ENCODE measurements at regions not wholly inside any gene's neighbourhood (a gene's known extent, or its start where the extent isn't known, plus 50 kb on each side); places are given as distances from the start of the nearest gene placed in this dataset.

GRCh38 chr2:146370826-146371225, 1474.0 kb upstream of the ACVR2A start:
- no peak overlapping the region for H3K9ac ChIP-seq (ENCODE audit: low read length in 5 of 5)
- no peak overlapping the region for H3K4me3 ChIP-seq (ENCODE audit: low read depth in 1 of 5, low read length in 5 of 5)
- H3K27me3 ChIP-seq (ENCODE audit: control insufficient read depth in 5 of 5, insufficient read depth in 4 of 5, low read length in 5 of 5) = no peaks in the 10 kb centered on the region
- no peak overlapping the region for H3K27ac ChIP-seq (ENCODE audit: low read depth, low read length)
- H3K36me3 ChIP-seq (ENCODE audit: control insufficient read depth in 5 of 5, insufficient read depth in 5 of 5, low read length in 5 of 5) = no peaks in the 10 kb centered on the region
- peaks cover 0 to 5% (median 3%) of the 10 kb centered on the region in 5 donors for H3K9me3 ChIP-seq (ENCODE audit: control insufficient read depth in 5 of 5, low read length in 5 of 5)
- no peaks in the 10 kb centered on the region for H3K4me1 ChIP-seq (ENCODE audit: control insufficient read depth in 5 of 5, insufficient read depth in 5 of 5, low read length in 5 of 5)

- Histone ChIP-seq H3K27ac (ENCODE audit: low read depth, low read length) (no peak overlapping the region), H3K9ac (ENCODE audit: low read length in 5 of 5) (no peak overlapping the region), H3K4me3 (ENCODE audit: low read depth in 1 of 5, low read length in 5 of 5) (no peak overlapping the region), H3K36me3 (ENCODE audit: control insufficient read depth in 5 of 5, insufficient read depth in 5 of 5, low read length in 5 of 5) (no peaks in the 10 kb centered on the region), H3K4me1 (ENCODE audit: control insufficient read depth in 5 of 5, insufficient read depth in 5 of 5, low read length in 5 of 5) (no peaks in the 10 kb centered on the region), H3K27me3 (ENCODE audit: control insufficient read depth in 5 of 5, insufficient read depth in 4 of 5, low read length in 5 of 5) (no peaks in the 10 kb centered on the region), H3K9me3 (ENCODE audit: control insufficient read depth in 5 of 5, low read length in 5 of 5) (peaks cover 0 to under 1% (median 0%) of the 10 kb centered on the region in 5 donors)
Observed at GRCh38 chr2:146366276-146366675, 1478.6 kb upstream of the ACVR2A start.

- Histone ChIP-seq H3K4me1 (ENCODE audit: control insufficient read depth in 5 of 5, insufficient read depth in 5 of 5, low read length in 5 of 5) (no peaks in the 10 kb centered on the region), H3K36me3 (ENCODE audit: control insufficient read depth in 5 of 5, insufficient read depth in 5 of 5, low read length in 5 of 5) (no peaks in the 10 kb centered on the region), H3K27ac (ENCODE audit: low read depth, low read length) (no peak overlapping the region), H3K9me3 (ENCODE audit: control insufficient read depth in 5 of 5, low read length in 5 of 5) (no peaks in the 10 kb centered on the region), H3K27me3 (ENCODE audit: control insufficient read depth in 5 of 5, insufficient read depth in 4 of 5, low read length in 5 of 5) (no peaks in the 10 kb centered on the region), H3K9ac (ENCODE audit: low read length in 5 of 5) (no peak overlapping the region), H3K4me3 (ENCODE audit: low read depth in 1 of 5, low read length in 5 of 5) (no peak overlapping the region)
Observed at GRCh38 chr2:146365041-146365440, 1479.8 kb upstream of the ACVR2A start.

- Histone ChIP-seq H3K9ac (ENCODE audit: low read length in 5 of 5) (no peak overlapping the region), H3K9me3 (ENCODE audit: control insufficient read depth in 5 of 5, low read length in 5 of 5) (no peaks in the 10 kb centered on the region), H3K4me1 (ENCODE audit: control insufficient read depth in 5 of 5, insufficient read depth in 5 of 5, low read length in 5 of 5) (no peaks in the 10 kb centered on the region), H3K27me3 (ENCODE audit: control insufficient read depth in 5 of 5, insufficient read depth in 4 of 5, low read length in 5 of 5) (no peaks in the 10 kb centered on the region), H3K4me3 (ENCODE audit: low read depth in 1 of 5, low read length in 5 of 5) (no peak overlapping the region), H3K36me3 (ENCODE audit: control insufficient read depth in 5 of 5, insufficient read depth in 5 of 5, low read length in 5 of 5) (no peaks in the 10 kb centered on the region), H3K27ac (ENCODE audit: low read depth, low read length) (no peak overlapping the region)
Observed at GRCh38 chr2:146363731-146364130, 1481.1 kb upstream of the ACVR2A start.

GRCh38 chr2:146351689-146352088, 1493.1 kb upstream of the ACVR2A start:
- no peak overlapping the region for H3K9ac ChIP-seq (ENCODE audit: low read length in 5 of 5)
- no peak overlapping the region for H3K27ac ChIP-seq (ENCODE audit: low read depth, low read length)
- H3K9me3 ChIP-seq (ENCODE audit: control insufficient read depth in 5 of 5, low read length in 5 of 5) = no peaks in the 10 kb centered on the region
- no peaks in the 10 kb centered on the region for H3K36me3 ChIP-seq (ENCODE audit: control insufficient read depth in 5 of 5, insufficient read depth in 5 of 5, low read length in 5 of 5)
- no peak overlapping the region for H3K4me3 ChIP-seq (ENCODE audit: low read depth in 1 of 5, low read length in 5 of 5)
- H3K4me1 ChIP-seq (ENCODE audit: control insufficient read depth in 5 of 5, insufficient read depth in 5 of 5, low read length in 5 of 5) = no peaks in the 10 kb centered on the region
- no peaks in the 10 kb centered on the region for H3K27me3 ChIP-seq (ENCODE audit: control insufficient read depth in 5 of 5, insufficient read depth in 4 of 5, low read length in 5 of 5)

- Histone ChIP-seq H3K9ac (ENCODE audit: low read length in 5 of 5) (no peak overlapping the region), H3K9me3 (ENCODE audit: control insufficient read depth in 5 of 5, low read length in 5 of 5) (no peaks in the 10 kb centered on the region), H3K27ac (ENCODE audit: low read depth, low read length) (no peak overlapping the region), H3K27me3 (ENCODE audit: control insufficient read depth in 5 of 5, insufficient read depth in 4 of 5, low read length in 5 of 5) (no peaks in the 10 kb centered on the region), H3K4me1 (ENCODE audit: control insufficient read depth in 5 of 5, insufficient read depth in 5 of 5, low read length in 5 of 5) (no peaks in the 10 kb centered on the region), H3K36me3 (ENCODE audit: control insufficient read depth in 5 of 5, insufficient read depth in 5 of 5, low read length in 5 of 5) (no peaks in the 10 kb centered on the region), H3K4me3 (ENCODE audit: low read depth in 1 of 5, low read length in 5 of 5) (no peak overlapping the region)
Observed at GRCh38 chr2:146349334-146349733, 1495.5 kb upstream of the ACVR2A start.

- H3K27ac ChIP-seq (ENCODE audit: low read depth, low read length) = no peak overlapping the region
- no peaks in the 10 kb centered on the region for H3K9me3 ChIP-seq (ENCODE audit: control insufficient read depth in 5 of 5, low read length in 5 of 5)
- H3K36me3 ChIP-seq (ENCODE audit: control insufficient read depth in 5 of 5, insufficient read depth in 5 of 5, low read length in 5 of 5) = no peaks in the 10 kb centered on the region
- H3K4me3 ChIP-seq (ENCODE audit: low read depth in 1 of 5, low read length in 5 of 5) = no peak overlapping the region
- H3K27me3 ChIP-seq (ENCODE audit: control insufficient read depth in 5 of 5, insufficient read depth in 4 of 5, low read length in 5 of 5) = no peaks in the 10 kb centered on the region
- H3K9ac ChIP-seq (ENCODE audit: low read length in 5 of 5) = no peak overlapping the region
- H3K4me1 ChIP-seq (ENCODE audit: control insufficient read depth in 5 of 5, insufficient read depth in 5 of 5, low read length in 5 of 5) = no peaks in the 10 kb centered on the region
Observed at GRCh38 chr2:146324951-146325350, 1519.9 kb upstream of the ACVR2A start.

- H3K9me3 ChIP-seq (ENCODE audit: control insufficient read depth in 5 of 5, low read length in 5 of 5) = no peaks in the 10 kb centered on the region
Observed at GRCh38 chr2:146323564-146323963, 1521.3 kb upstream of the ACVR2A start.

GRCh38 chr2:146321175-146321574, 1523.7 kb upstream of the ACVR2A start:
- no peaks in the 10 kb centered on the region for H3K9me3 ChIP-seq (ENCODE audit: control insufficient read depth in 5 of 5, low read length in 5 of 5)
- no peak overlapping the region for H3K9ac ChIP-seq (ENCODE audit: low read length in 5 of 5)
- H3K4me3 ChIP-seq (ENCODE audit: low read depth in 1 of 5, low read length in 5 of 5) = no peak overlapping the region
- H3K4me1 ChIP-seq (ENCODE audit: control insufficient read depth in 5 of 5, insufficient read depth in 5 of 5, low read length in 5 of 5) = no peaks in the 10 kb centered on the region
- H3K27ac ChIP-seq (ENCODE audit: low read depth, low read length) = no peak overlapping the region
- H3K27me3 ChIP-seq (ENCODE audit: control insufficient read depth in 5 of 5, insufficient read depth in 4 of 5, low read length in 5 of 5) = no peaks in the 10 kb centered on the region
- H3K36me3 ChIP-seq (ENCODE audit: control insufficient read depth in 5 of 5, insufficient read depth in 5 of 5, low read length in 5 of 5) = no peaks in the 10 kb centered on the region

More at GRCh38 chr2:146323564-146323963, 1521.3 kb upstream of the ACVR2A start:
- no peak overlapping the region for H3K27ac ChIP-seq (ENCODE audit: low read depth, low read length)
- H3K4me3 ChIP-seq (ENCODE audit: low read depth in 1 of 5, low read length in 5 of 5) = no peak overlapping the region
- no peaks in the 10 kb centered on the region for H3K36me3 ChIP-seq (ENCODE audit: control insufficient read depth in 5 of 5, insufficient read depth in 5 of 5, low read length in 5 of 5)
- no peaks in the 10 kb centered on the region for H3K27me3 ChIP-seq (ENCODE audit: control insufficient read depth in 5 of 5, insufficient read depth in 4 of 5, low read length in 5 of 5)
- no peaks in the 10 kb centered on the region for H3K4me1 ChIP-seq (ENCODE audit: control insufficient read depth in 5 of 5, insufficient read depth in 5 of 5, low read length in 5 of 5)
- no peak overlapping the region for H3K9ac ChIP-seq (ENCODE audit: low read length in 5 of 5)

GRCh38 chr2:146317959-146318358, 1526.9 kb upstream of the ACVR2A start:
- Histone ChIP-seq H3K27me3 (ENCODE audit: control insufficient read depth in 5 of 5, insufficient read depth in 4 of 5, low read length in 5 of 5) (no peaks in the 10 kb centered on the region), H3K9ac (ENCODE audit: low read length in 5 of 5) (no peak overlapping the region), H3K27ac (ENCODE audit: low read depth, low read length) (no peak overlapping the region), H3K9me3 (ENCODE audit: control insufficient read depth in 5 of 5, low read length in 5 of 5) (no peaks in the 10 kb centered on the region), H3K4me3 (ENCODE audit: low read depth in 1 of 5, low read length in 5 of 5) (no peak overlapping the region), H3K4me1 (ENCODE audit: control insufficient read depth in 5 of 5, insufficient read depth in 5 of 5, low read length in 5 of 5) (no peaks in the 10 kb centered on the region), H3K36me3 (ENCODE audit: control insufficient read depth in 5 of 5, insufficient read depth in 5 of 5, low read length in 5 of 5) (no peaks in the 10 kb centered on the region)

- Histone ChIP-seq H3K9ac (ENCODE audit: low read length in 5 of 5) (no peak overlapping the region), H3K4me3 (ENCODE audit: low read depth in 1 of 5, low read length in 5 of 5) (no peak overlapping the region), H3K27me3 (ENCODE audit: control insufficient read depth in 5 of 5, insufficient read depth in 4 of 5, low read length in 5 of 5) (no peaks in the 10 kb centered on the region), H3K9me3 (ENCODE audit: control insufficient read depth in 5 of 5, low read length in 5 of 5) (peaks cover 0 to under 1% (median 0%) of the 10 kb centered on the region in 5 donors), H3K36me3 (ENCODE audit: control insufficient read depth in 5 of 5, insufficient read depth in 5 of 5, low read length in 5 of 5) (no peaks in the 10 kb centered on the region), H3K4me1 (ENCODE audit: control insufficient read depth in 5 of 5, insufficient read depth in 5 of 5, low read length in 5 of 5) (peaks cover 0 to 4% (median 0%) of the 10 kb centered on the region in 5 donors), H3K27ac (ENCODE audit: low read depth, low read length) (no peak overlapping the region)
Observed at GRCh38 chr2:146312899-146313298, 1531.9 kb upstream of the ACVR2A start.
